SK-N-MC (cell line): ENCODE measurements at regions not wholly inside any gene's neighbourhood (a gene's known extent, or its start where the extent isn't known, plus 50 kb on each side); places are given as distances from the start of the nearest gene placed in this dataset.

Experiments
- EZH2 ChIP-seq: fragments of 200-600 bp; sonication (generic); IDR thresholded peaks from one replicate; pipeline ENCODE4 v1.6.1; 2017; ENCODE audit warnings: antibody characterized with exemption
- FOXP2 ChIP-seq: optimal IDR thresholded peaks from 2 replicates; pipeline ENCODE3; 2011; ENCODE audit warnings: mild to moderate bottlenecking, moderate library complexity; ENCODE audit not compliant: insufficient read depth; ENCODE audit errors: extremely low read length, control extremely low read depth
- POLR2AphosphoS5 ChIP-seq: IDR thresholded peaks from 2 replicates; pipeline ENCODE4 v1.6.1; 2012; ENCODE audit warnings: mild to moderate bottlenecking, low read depth, low read length, borderline replicate concordance

DNA sequence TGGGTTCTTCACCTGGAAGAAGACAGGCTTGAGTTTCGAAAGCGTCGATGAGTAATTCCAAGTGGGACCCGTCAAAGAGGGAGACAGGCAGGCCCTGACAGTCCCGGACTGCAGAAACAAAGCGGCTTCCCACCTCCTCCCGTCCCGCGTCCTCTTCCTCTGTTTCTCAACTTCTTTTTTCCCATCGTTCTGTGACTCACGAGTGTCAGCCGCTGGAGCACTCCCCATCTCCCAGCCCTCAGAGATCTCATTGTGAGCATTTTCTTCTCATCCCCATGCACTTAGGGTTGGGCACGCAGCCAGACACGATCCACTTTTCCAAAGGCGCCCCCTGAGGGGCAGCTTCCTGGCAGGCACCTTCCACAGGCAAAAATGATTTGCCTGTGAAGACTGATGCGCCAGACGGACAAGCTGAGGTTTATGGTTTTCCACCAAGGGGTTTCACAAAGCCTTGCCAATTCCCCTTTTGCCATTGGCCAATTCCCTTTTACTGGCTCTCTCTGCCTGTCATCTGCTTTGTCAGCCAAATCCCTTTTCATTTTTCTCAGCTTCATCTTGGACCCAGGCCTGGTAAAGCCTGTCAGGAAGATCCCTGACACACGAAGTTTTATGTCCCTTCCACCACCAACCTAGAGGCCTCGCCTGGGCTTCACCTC, 86.5 kb upstream of the ANKRD55 start:
- TF ChIP-seq POLR2AphosphoS5 (no peak), EZH2 (no peak), FOXP2 (no peak)
